PC-3 (cell line): ENCODE measurements at regions not wholly inside any gene's neighbourhood (a gene's known extent, or its start where the extent isn't known, plus 50 kb on each side); places are given as distances from the start of the nearest gene placed in this dataset.
"Not testable (repeated sequence)": the region's sequence is repeated elsewhere in the genome, so short reads cannot be mapped to it uniquely, and the experiment has no call there.

Source experiments
- ATAC-seq: fragments of 200-7000 bp; cut with Tn5 transposase; 2 replicates; pipeline ENCODE4 v1.9.1; 2020; ENCODE audit warnings: mild to moderate bottlenecking, moderate library complexity
- BruUV-seq: library from RNA; stranded (reverse); fragments of 400-500 nt; replicated peaks from 2 replicates; lab custom pipeline; 2021; lab: Mats Ljungman, UMichigan
- CTCF ChIA-PET: fragments of 300-600 bp; sonication (Branson Sonifier 250); formaldehyde crosslinking; loops from one replicate; lab custom pipeline; 2022; ENCODE audit warnings: antibody characterized with exemption; lab: Charles Lee
- POLR2A ChIA-PET: fragments of 300-600 bp; sonication (Branson Sonifier 250); formaldehyde crosslinking; loops from one replicate; lab custom pipeline; 2022; ENCODE audit warnings: antibody characterized with exemption; ENCODE audit not compliant: unreplicated experiment; lab: Charles Lee
- DNase-seq: peaks from one replicate; pipeline ENCODE4 v3.0.0-alpha.2; 2015
- H2AFZ ChIP-seq: fragments of 300-600 bp; sonication (generic); 2 replicates; pipeline ENCODE4 v1.6.0; 2016; ENCODE audit warnings: antibody characterized with exemption, low read length
- H3F3A ChIP-seq: fragments of 300-600 bp; sonication (generic); one replicate; pipeline ENCODE4 v1.6.0; 2017; ENCODE audit warnings: antibody characterized with exemption, low read length, control low read depth, mild to moderate bottlenecking; ENCODE audit not compliant: unreplicated experiment
- H3K27ac ChIP-seq: fragments of 300-600 bp; sonication (generic); 2 replicates; pipeline ENCODE4 v1.5.1; 2016; ENCODE audit warnings: mild to moderate bottlenecking, low read length
- H3K27me3 ChIP-seq: fragments of 300-600 bp; sonication (generic); 2 replicates; pipeline ENCODE4 v1.6.1; 2016; ENCODE audit warnings: low read length, mixed read lengths
- H3K36me3 ChIP-seq: fragments of 300-600 bp; sonication (generic); 2 replicates; pipeline ENCODE4 v1.6.1; 2016; ENCODE audit warnings: low read depth, mixed run types, low read length, mixed read lengths
- H3K4me1 ChIP-seq: fragments of 300-600 bp; sonication (generic); 2 replicates; pipeline ENCODE4 v1.5.1; 2016; ENCODE audit warnings: low read length; ENCODE audit not compliant: insufficient read depth
- H3K4me2 ChIP-seq: fragments of 300-600 bp; sonication (generic); 2 replicates; pipeline ENCODE4 v1.6.0; 2016; ENCODE audit warnings: low read length
- H3K4me3 ChIP-seq: fragments of 300-600 bp; sonication (generic); 2 replicates; pipeline ENCODE4 v1.5.1; 2016; ENCODE audit warnings: mild to moderate bottlenecking, low read length, mixed read lengths
- H3K79me2 ChIP-seq: fragments of 300-600 bp; sonication (generic); 2 replicates; pipeline ENCODE4 v1.6.1; 2017; ENCODE audit warnings: low read length, mixed read lengths
- H3K9ac ChIP-seq: fragments of 300-600 bp; sonication (generic); 2 replicates; pipeline ENCODE4 v1.6.0; 2016; ENCODE audit warnings: mild to moderate bottlenecking, low read length
- H3K9me2 ChIP-seq: fragments of 300-600 bp; sonication (generic); replicated peaks from 2 replicates; pipeline ENCODE4 v1.6.1; 2016; ENCODE audit warnings: mixed run types, low read length, mixed read lengths
- H3K9me3 ChIP-seq: fragments of 300-600 bp; sonication (generic); 2 replicates; pipeline ENCODE4 v1.6.1; 2016; ENCODE audit warnings: low read length, mixed read lengths
- H4K20me1 ChIP-seq: fragments of 300-600 bp; sonication (generic); 2 replicates; pipeline ENCODE4 v1.6.1; 2016; ENCODE audit warnings: low read length, mixed read lengths
- EZH2 ChIP-seq: fragments of 300-600 bp; sonication (generic); IDR thresholded peaks from one replicate; pipeline ENCODE4 v1.6.1; 2017; ENCODE audit warnings: antibody characterized with exemption, mild to moderate bottlenecking, low read length; ENCODE audit not compliant: unreplicated experiment
- EZH2phosphoT487 ChIP-seq: fragments of 300-600 bp; sonication (generic); IDR thresholded peaks from 2 replicates; pipeline ENCODE4 v1.6.1; 2018; ENCODE audit warnings: mild to moderate bottlenecking, antibody characterized with exemption, low read length, borderline replicate concordance
- intact Hi-C: fragments of 100-400 bp; cut with micrococcal nuclease; formaldehyde crosslinking; loops from 2 replicates; pipeline ENCODE4 v1.9.0; 2023
- TF ChIP-seq, protein P1 (sequence below): fragments of 300-600 bp; sonication (generic); conservative IDR thresholded peaks from 2 replicates; pipeline ENCODE4 v1.5.1; 2017; ENCODE audit warnings: antibody characterized with exemption, low read depth, mild to moderate bottlenecking, low read length

- TF ChIP-seq EZH2, result no peak
- no peak for TF ChIP-seq EZH2phosphoT487
- TF ChIP-seq, protein P1, sequence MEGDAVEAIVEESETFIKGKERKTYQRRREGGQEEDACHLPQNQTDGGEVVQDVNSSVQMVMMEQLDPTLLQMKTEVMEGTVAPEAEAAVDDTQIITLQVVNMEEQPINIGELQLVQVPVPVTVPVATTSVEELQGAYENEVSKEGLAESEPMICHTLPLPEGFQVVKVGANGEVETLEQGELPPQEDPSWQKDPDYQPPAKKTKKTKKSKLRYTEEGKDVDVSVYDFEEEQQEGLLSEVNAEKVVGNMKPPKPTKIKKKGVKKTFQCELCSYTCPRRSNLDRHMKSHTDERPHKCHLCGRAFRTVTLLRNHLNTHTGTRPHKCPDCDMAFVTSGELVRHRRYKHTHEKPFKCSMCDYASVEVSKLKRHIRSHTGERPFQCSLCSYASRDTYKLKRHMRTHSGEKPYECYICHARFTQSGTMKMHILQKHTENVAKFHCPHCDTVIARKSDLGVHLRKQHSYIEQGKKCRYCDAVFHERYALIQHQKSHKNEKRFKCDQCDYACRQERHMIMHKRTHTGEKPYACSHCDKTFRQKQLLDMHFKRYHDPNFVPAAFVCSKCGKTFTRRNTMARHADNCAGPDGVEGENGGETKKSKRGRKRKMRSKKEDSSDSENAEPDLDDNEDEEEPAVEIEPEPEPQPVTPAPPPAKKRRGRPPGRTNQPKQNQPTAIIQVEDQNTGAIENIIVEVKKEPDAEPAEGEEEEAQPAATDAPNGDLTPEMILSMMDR, result no peak
- H3K9me3 ChIP-seq, result no peaks in the 10 kb centered on the region
- H2AFZ ChIP-seq, result no peak overlapping the region
- H3K27ac ChIP-seq, result no peak overlapping the region
- no peaks in the 10 kb centered on the region for H3K79me2 ChIP-seq
- BruUV-seq, result no TSS peak
- no peak overlapping the region for H3K4me2 ChIP-seq
- intact Hi-C loops, result no loop called here
- no peak for DNase-seq
- H3K9me2 ChIP-seq, result no peaks in the 10 kb centered on the region
- POLR2A ChIA-PET, result interaction anchor here (0.6 kb wide), 1 partner anchor 31 kb away, joined by 11 read pairs; no protein-coding TSS in a partner anchor
- no peaks in the 10 kb centered on the region for H4K20me1 ChIP-seq
- no peak overlapping the region for H3K9ac ChIP-seq
- no peaks in the 10 kb centered on the region for H3K36me3 ChIP-seq
- CTCF ChIA-PET, result no interaction called here
- no peaks in the 10 kb centered on the region for H3K4me1 ChIP-seq
- no peak for ATAC-seq
- H3F3A ChIP-seq, result no peaks in the 10 kb centered on the region
- no peak overlapping the region for H3K4me3 ChIP-seq
- H3K27me3 ChIP-seq, result no peaks in the 10 kb centered on the region
Measured at GRCh38 chr2:62321380-62322289, 125.7 kb downstream of the B3GNT2 start.

DNA sequence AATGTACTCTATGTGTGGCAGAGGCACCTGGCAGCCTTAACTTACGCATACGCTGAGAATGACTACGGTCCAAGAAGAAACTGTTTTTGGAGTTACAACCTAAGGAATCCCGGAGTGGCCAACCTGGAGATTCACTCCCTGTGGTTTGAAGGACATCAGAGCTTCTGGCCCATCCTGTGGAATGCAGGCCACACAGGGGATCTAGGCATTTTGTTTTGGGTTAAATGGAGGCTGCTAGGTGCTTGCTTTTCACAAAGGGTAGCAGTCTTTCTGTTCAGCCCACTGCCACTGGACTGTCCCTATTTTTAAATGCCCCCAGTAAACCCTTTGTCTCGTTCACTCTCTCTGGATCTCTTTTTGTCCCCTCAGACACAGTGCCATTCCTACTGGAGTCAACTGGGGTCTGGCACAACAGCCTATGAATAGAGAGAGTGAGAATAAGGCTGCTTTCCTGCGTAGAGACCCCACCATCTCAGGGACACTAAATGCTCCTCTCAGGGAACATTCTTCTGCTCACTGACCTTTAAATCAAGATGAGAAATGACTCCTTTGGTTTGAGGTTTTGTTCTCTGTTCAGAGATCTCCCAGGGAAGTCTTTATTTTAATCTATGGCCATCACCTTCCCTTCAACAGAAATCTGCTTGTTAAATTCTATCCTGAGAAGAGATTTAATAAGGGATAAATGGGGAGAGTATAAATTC lies 124.9 kb downstream of the B3GNT2 start:
- POLR2A ChIA-PET, result interaction anchor here (0.6 kb wide), 1 partner anchor 30 kb away, joined by 11 read pairs; no protein-coding TSS in a partner anchor
- ATAC-seq, result no peak
- Histone ChIP-seq H3F3A (no peaks in the 10 kb centered on the region), H3K36me3 (no peaks in the 10 kb centered on the region), H3K79me2 (no peaks in the 10 kb centered on the region), H4K20me1 (no peaks in the 10 kb centered on the region), H3K27ac (no peak overlapping the region), H3K4me3 (no peak overlapping the region), H3K9me2 (no peaks in the 10 kb centered on the region), H3K9ac (no peak overlapping the region), H3K4me1 (no peaks in the 10 kb centered on the region), H3K27me3 (no peaks in the 10 kb centered on the region), H2AFZ (no peak overlapping the region), H3K4me2 (no peak overlapping the region), H3K9me3 (no peaks in the 10 kb centered on the region)
- BruUV-seq, result no TSS peak
- DNase-seq, result no peak
- intact Hi-C loops, result no loop called here
- CTCF ChIA-PET, result no interaction called here
- TF ChIP-seq EZH2phosphoT487 (no peak), EZH2 (no peak)
- TF ChIP-seq, protein P1, result no peak

DNA sequence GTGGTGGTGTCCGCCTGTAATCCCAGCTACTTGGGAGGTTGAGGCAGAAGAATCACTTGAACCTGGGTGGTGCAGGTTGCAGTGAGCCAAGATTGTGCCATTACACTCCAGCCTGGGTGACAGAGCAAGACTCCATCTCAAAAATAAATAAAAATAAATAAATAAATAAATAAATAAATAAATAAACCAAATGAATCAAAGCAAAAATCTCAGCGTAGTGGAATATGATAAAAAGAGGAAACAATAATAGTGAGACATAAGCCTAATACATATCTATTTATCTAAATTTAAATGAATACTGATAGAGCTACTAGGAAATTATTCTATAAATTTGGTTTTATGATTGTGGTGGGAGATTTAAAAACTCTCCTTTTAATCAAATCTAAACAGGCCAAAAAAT lies 124.2 kb downstream of the B3GNT2 start:
- H2AFZ ChIP-seq, CTCF ChIA-PET, H3K9me3 ChIP-seq, H3K27me3 ChIP-seq, H4K20me1 ChIP-seq, intact Hi-C loops, H3K4me1 ChIP-seq, H3F3A ChIP-seq, H3K79me2 ChIP-seq, H3K9me2 ChIP-seq, BruUV-seq, H3K36me3 ChIP-seq, DNase-seq, H3K4me2 ChIP-seq, H3K9ac ChIP-seq, H3K27ac ChIP-seq, H3K4me3 ChIP-seq, ATAC-seq, POLR2A ChIA-PET: not testable (repeated sequence)
